Endothelial cell of umbilical vein (primary cell): ENCODE measurements at regions not wholly inside any gene's neighbourhood (a gene's known extent, or its start where the extent isn't known, plus 50 kb on each side); places are given as distances from the start of the nearest gene placed in this dataset.

Experiments used
- BruUV-seq: library from RNA; stranded (reverse); fragments of 400-500 nt; replicated peaks from 2 replicates; lab custom pipeline; 2021; lab: Mats Ljungman, UMichigan
- CTCF ChIA-PET: fragments of 300-600, 350-600 bp; sonication (Branson Sonifier 250); formaldehyde crosslinking; loops from one replicate; lab custom pipeline; 2021; ENCODE audit warnings: antibody characterized with exemption, inconsistent platforms; lab: Charles Lee
- POLR2A ChIA-PET: fragments of 300-600, 350-600 bp; sonication (Branson Sonifier 250); formaldehyde crosslinking; loops from one replicate; lab custom pipeline; 2021; ENCODE audit warnings: antibody characterized with exemption, inconsistent platforms; lab: Charles Lee
- DNase-seq: peaks from one replicate; pipeline ENCODE4 v3.0.0-alpha.2; 2011; ENCODE audit warnings: low read depth, low spot score
- FAIRE-seq: peaks from 2 replicates; lab custom pipeline; 2011; peaks lifted over from hg19 to GRCh38; lab: Jason Lieb, UNC
- H2AFZ ChIP-seq: 2 replicates; pipeline ENCODE4 v1.6.0; 2012; ENCODE audit warnings: low read depth, low read length, control low read depth, inconsistent platforms
- H3K27ac ChIP-seq: 2 replicates; pipeline ENCODE4 v1.5.1; 2011; ENCODE audit warnings: low read depth, mild to moderate bottlenecking, control low read depth, low read length, moderate library complexity; ENCODE audit not compliant: insufficient read depth
- H3K27me3 ChIP-seq, 2 experiments: 2 replicates each; pipeline versions ENCODE4 v1.6.0 to v1.6.1; 2011; ENCODE audit warnings: low read length in 2 of 2, mixed read lengths in 1 of 2; ENCODE audit not compliant: control insufficient read depth in 2 of 2, insufficient read depth in 2 of 2
- H3K36me3 ChIP-seq, 2 experiments: 2 replicates in 1 of 2; 3 replicates in 1 of 2; pipeline ENCODE4 v1.5.1; 2011; ENCODE audit warnings: low read length in 2 of 2, mild to moderate bottlenecking in 1 of 2, moderate library complexity in 1 of 2; ENCODE audit not compliant: control insufficient read depth in 2 of 2, insufficient read depth in 2 of 2; ENCODE audit errors: extremely low read depth in 1 of 2
- H3K4me1 ChIP-seq: 3 replicates; pipeline ENCODE4 v1.5.1; 2011; ENCODE audit warnings: mild to moderate bottlenecking, low read length; ENCODE audit not compliant: control insufficient read depth, insufficient read depth; ENCODE audit errors: extremely low read depth
- H3K4me2 ChIP-seq: 2 replicates; pipeline ENCODE4 v1.6.1; 2011; ENCODE audit warnings: low read length, control low read depth, mixed read lengths; ENCODE audit not compliant: insufficient read depth
- H3K4me3 ChIP-seq, 3 experiments: fragments of 200-600 bp in 1 of 3; sonication (generic), shearing (Covaris generic) in 1 of 3; replicated peaks in 1 of 3; 2 replicates each; pipeline ENCODE4 v1.5.1; 2011 to 2016; ENCODE audit warnings: control low read depth in 3 of 3, low read length in 3 of 3, mild to moderate bottlenecking in 2 of 3, inconsistent platforms in 1 of 3, low read depth in 1 of 3, moderate library complexity in 1 of 3; ENCODE audit not compliant: insufficient read depth in 1 of 3
- H3K79me2 ChIP-seq: 2 replicates; pipeline ENCODE4 v1.6.0; 2012; ENCODE audit warnings: low read length, inconsistent platforms; ENCODE audit not compliant: control insufficient read depth, insufficient read depth
- H3K9ac ChIP-seq: replicated peaks from 2 replicates; pipeline ENCODE3; 2011; ENCODE audit warnings: low read length, control low read depth; ENCODE audit not compliant: insufficient read depth; ENCODE audit errors: extremely low read depth
- H3K9me1 ChIP-seq: replicated peaks from 3 replicates; pipeline ENCODE4 v1.6.0; 2011; ENCODE audit warnings: mild to moderate bottlenecking, low read length; ENCODE audit not compliant: control insufficient read depth, insufficient read depth; ENCODE audit errors: extremely low read depth
- H3K9me3 ChIP-seq: replicated peaks from 2 replicates; pipeline ENCODE4 v1.5.1; 2012; ENCODE audit warnings: low read length, inconsistent platforms; ENCODE audit not compliant: control insufficient read depth, insufficient read depth
- H4K20me1 ChIP-seq: replicated peaks from 2 replicates; pipeline ENCODE3; 2011; ENCODE audit warnings: mild to moderate bottlenecking, low read length; ENCODE audit not compliant: control insufficient read depth, insufficient read depth; ENCODE audit errors: extremely low read depth
- EZH2 ChIP-seq: IDR thresholded peaks from 2 replicates; pipeline ENCODE4 v1.6.1; 2012; ENCODE audit warnings: borderline replicate concordance, low read depth, mild to moderate bottlenecking, moderate library complexity, low read length, inconsistent platforms; ENCODE audit not compliant: severe bottlenecking
- FOS ChIP-seq: IDR thresholded peaks from 2 replicates; pipeline ENCODE4 v1.6.1; 2011; ENCODE audit warnings: mild to moderate bottlenecking, low read length, moderate library complexity, borderline replicate concordance; ENCODE audit not compliant: insufficient read depth
- GATA2 ChIP-seq: IDR thresholded peaks from 2 replicates; pipeline ENCODE4 v1.7.0; 2011; ENCODE audit warnings: low read depth, mild to moderate bottlenecking, moderate library complexity, mixed read lengths, low read length; ENCODE audit not compliant: insufficient read length, insufficient read depth
- JUN ChIP-seq: IDR thresholded peaks from 2 replicates; pipeline ENCODE4 v1.6.1; 2011; ENCODE audit warnings: borderline replicate concordance, low read depth; ENCODE audit not compliant: insufficient read length, insufficient read depth
- MYC ChIP-seq: IDR thresholded peaks from one replicate; pipeline ENCODE4 v1.6.1; 2011; ENCODE audit warnings: mild to moderate bottlenecking, low read depth, low read length
- POLR2A ChIP-seq: IDR thresholded peaks from 2 replicates; pipeline ENCODE4 v1.6.1; 2012; ENCODE audit warnings: low read depth, mild to moderate bottlenecking, control low read depth, low read length
- POLR2AphosphoS5 ChIP-seq: IDR thresholded peaks from 2 replicates; pipeline ENCODE4 v1.6.1; 2012; ENCODE audit warnings: low read depth, mild to moderate bottlenecking, control low read depth, low read length, moderate library complexity; ENCODE audit not compliant: insufficient read depth
- dilution Hi-C: fragments of 300-500 bp; cut with MboI; formaldehyde crosslinking; loops from one replicate; pipeline ENCODE4 v1.15.0; 2019; ENCODE audit warnings: low sequenced_read_pairs; ENCODE audit not compliant: extremely low pct_ligation_motif_present
- intact Hi-C: fragments of 100-400 bp; cut with micrococcal nuclease; formaldehyde crosslinking; loops from one replicate; pipeline ENCODE4 v1.10.0; 2022
- TF ChIP-seq, protein P1 (sequence below), 2 donors: IDR thresholded peaks; 1 replicate in 1 of 2; 2 replicates in 1 of 2; pipeline ENCODE4 v1.5.1; 2011; ENCODE audit warnings: low read length in 2 of 2, mild to moderate bottlenecking in 2 of 2, moderate library complexity in 2 of 2, control low read depth in 1 of 2, inconsistent platforms in 1 of 2, low read depth in 1 of 2; ENCODE audit not compliant: insufficient read depth in 1 of 2; ENCODE audit errors: extremely low read depth in 1 of 2
- TF ChIP-seq, protein P2 (sequence below): IDR thresholded peaks from 2 replicates; pipeline ENCODE4 v1.6.1; 2011; ENCODE audit not compliant: insufficient read depth, insufficient read length

DNA sequence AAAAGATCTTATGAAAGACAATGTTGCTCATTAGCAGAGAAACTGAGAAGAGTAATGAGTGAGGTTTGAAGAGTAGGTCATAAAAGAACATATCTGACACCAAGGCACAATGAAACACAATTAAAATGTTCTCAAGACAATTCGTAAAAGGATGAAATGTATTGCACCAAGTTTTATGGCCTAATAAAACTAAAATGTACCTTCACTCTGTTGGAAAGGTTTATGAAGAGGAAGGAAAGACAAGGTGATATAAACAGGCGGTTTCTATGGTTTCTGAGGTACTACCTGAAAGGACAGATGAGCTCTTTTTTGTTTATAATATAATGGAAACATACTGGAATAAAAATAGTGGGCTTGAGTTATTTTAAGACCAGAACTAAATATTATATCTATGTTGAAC, 821.3 kb downstream of the TAF11L14 start:
- ChIA-PET POLR2A (no interaction called here), CTCF (no interaction called here)
- Histone ChIP-seq H3K79me2 (no peaks in the 10 kb centered on the region), H3K27me3 (no peaks in the 10 kb centered on the region), H4K20me1 (no peaks in the 10 kb centered on the region), H3K36me3 (no peaks in the 10 kb centered on the region), H3K9me1 (no peaks in the 10 kb centered on the region), H3K9me3 (no peaks in the 10 kb centered on the region), H3K4me3 (no peak overlapping the region), H3K4me1 (no peaks in the 10 kb centered on the region), H2AFZ (no peak overlapping the region), H3K4me2 (no peak overlapping the region), H3K9ac (no peak overlapping the region), H3K27ac (no peak overlapping the region)
- intact Hi-C loops, result no loop called here
- no peak for FAIRE-seq
- dilution Hi-C loops, result no loop called here
- TF ChIP-seq, protein P1, sequence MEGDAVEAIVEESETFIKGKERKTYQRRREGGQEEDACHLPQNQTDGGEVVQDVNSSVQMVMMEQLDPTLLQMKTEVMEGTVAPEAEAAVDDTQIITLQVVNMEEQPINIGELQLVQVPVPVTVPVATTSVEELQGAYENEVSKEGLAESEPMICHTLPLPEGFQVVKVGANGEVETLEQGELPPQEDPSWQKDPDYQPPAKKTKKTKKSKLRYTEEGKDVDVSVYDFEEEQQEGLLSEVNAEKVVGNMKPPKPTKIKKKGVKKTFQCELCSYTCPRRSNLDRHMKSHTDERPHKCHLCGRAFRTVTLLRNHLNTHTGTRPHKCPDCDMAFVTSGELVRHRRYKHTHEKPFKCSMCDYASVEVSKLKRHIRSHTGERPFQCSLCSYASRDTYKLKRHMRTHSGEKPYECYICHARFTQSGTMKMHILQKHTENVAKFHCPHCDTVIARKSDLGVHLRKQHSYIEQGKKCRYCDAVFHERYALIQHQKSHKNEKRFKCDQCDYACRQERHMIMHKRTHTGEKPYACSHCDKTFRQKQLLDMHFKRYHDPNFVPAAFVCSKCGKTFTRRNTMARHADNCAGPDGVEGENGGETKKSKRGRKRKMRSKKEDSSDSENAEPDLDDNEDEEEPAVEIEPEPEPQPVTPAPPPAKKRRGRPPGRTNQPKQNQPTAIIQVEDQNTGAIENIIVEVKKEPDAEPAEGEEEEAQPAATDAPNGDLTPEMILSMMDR (IDR thresholded peaks at IDR 0.05; ENCODE audit: extremely low read depth in 1 of 2, insufficient read depth in 1 of 2, low read depth in 1 of 2, low read length in 2 of 2), result no peak
- TF ChIP-seq POLR2A, result no peak
- TF ChIP-seq EZH2, result no peak
- TF ChIP-seq POLR2AphosphoS5, result no peak
- TF ChIP-seq MYC, result no peak
- TF ChIP-seq, protein P2, sequence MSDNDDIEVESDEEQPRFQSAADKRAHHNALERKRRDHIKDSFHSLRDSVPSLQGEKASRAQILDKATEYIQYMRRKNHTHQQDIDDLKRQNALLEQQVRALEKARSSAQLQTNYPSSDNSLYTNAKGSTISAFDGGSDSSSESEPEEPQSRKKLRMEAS, result no peak
- no peak for TF ChIP-seq JUN
- TF ChIP-seq FOS, result no peak
- TF ChIP-seq GATA2, result no peak
- no peak for DNase-seq
- BruUV-seq, result no TSS peak
